B cell (primary cell): ENCODE measurements at regions not wholly inside any gene's neighbourhood (a gene's known extent, or its start where the extent isn't known, plus 50 kb on each side); places are given as distances from the start of the nearest gene placed in this dataset.

Experiments
- EZH2 ChIP-seq: IDR thresholded peaks from 2 replicates; pipeline ENCODE4 v1.6.1; 2012; ENCODE audit warnings: borderline replicate concordance, low read depth, mild to moderate bottlenecking, moderate library complexity, low read length; ENCODE audit not compliant: insufficient read depth, poor library complexity, severe bottlenecking
- TF ChIP-seq, protein P1 (sequence below): fragments of 200-600 bp; IDR thresholded peaks from one replicate; pipeline ENCODE4 v1.8.0; 2022; ENCODE audit warnings: antibody characterized with exemption, mild to moderate bottlenecking

DNA sequence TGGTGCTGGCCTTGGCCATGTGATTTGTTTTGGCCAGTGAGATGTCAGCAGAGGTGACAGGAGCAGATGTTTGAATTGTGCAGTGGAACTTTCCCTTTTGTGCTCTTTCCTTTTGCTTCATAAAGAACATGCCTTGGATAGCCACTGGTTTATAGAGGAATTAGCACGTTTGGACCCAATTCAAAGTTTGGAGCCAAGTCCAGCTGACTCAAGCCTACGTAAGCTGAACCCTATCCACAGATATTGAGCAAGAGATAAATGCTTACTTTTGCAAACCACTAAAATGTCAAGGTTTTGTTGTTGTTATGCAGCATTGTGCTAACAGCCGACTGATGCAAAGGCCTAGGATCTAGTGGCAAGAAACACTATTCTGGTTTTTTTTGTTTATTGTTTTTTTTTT lies 230.9 kb upstream of the CITED2 start:
- TF ChIP-seq, protein P1, sequence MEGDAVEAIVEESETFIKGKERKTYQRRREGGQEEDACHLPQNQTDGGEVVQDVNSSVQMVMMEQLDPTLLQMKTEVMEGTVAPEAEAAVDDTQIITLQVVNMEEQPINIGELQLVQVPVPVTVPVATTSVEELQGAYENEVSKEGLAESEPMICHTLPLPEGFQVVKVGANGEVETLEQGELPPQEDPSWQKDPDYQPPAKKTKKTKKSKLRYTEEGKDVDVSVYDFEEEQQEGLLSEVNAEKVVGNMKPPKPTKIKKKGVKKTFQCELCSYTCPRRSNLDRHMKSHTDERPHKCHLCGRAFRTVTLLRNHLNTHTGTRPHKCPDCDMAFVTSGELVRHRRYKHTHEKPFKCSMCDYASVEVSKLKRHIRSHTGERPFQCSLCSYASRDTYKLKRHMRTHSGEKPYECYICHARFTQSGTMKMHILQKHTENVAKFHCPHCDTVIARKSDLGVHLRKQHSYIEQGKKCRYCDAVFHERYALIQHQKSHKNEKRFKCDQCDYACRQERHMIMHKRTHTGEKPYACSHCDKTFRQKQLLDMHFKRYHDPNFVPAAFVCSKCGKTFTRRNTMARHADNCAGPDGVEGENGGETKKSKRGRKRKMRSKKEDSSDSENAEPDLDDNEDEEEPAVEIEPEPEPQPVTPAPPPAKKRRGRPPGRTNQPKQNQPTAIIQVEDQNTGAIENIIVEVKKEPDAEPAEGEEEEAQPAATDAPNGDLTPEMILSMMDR, result no peak
- TF ChIP-seq EZH2, result no peak
